ENCODE measurements at regions not wholly inside any gene's neighbourhood (a gene's known extent, or its start where the extent isn't known, plus 50 kb on each side); places are given as distances from the start of the nearest gene placed in this dataset.

DNA sequence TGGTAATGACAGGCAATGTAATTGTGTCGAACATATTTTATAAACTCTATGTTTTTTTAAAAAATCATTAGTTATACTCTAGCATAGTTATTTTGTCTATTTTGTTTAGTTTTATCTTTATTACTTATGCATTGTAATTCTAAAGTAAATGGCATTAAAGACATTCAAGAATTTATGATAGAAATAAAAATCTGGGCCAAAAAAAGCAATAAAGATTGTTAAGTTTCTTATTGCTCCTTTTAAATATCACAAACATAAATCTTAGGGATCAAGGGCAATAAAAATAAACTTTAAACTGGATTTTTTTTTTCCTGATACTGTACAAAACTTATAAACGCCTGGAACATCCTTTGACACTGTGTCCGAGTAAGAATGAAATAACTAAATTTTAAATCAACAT, 931.5 kb upstream of the EYS start:
- TF ChIP-seq POLR2A (IDR thresholded peaks at IDR 0.05; ENCODE audit: low read depth, low read length) (no peak), MYC (IDR thresholded peaks at IDR 0.05; ENCODE audit: low read depth, low read length) (no peak), JUN (IDR thresholded peaks at IDR 0.05; ENCODE audit: borderline replicate concordance, insufficient read depth, insufficient read length, low read depth) (no peak), GATA2 (IDR thresholded peaks at IDR 0.05; ENCODE audit: insufficient read depth, insufficient read length, low read depth, low read length) (no peak), POLR2AphosphoS5 (IDR thresholded peaks at IDR 0.05; ENCODE audit: insufficient read depth, low read depth, low read length) (no peak), EZH2 (IDR thresholded peaks at IDR 0.05; ENCODE audit: borderline replicate concordance, low read depth, low read length, severe bottlenecking) (no peak), FOS (IDR thresholded peaks at IDR 0.05; ENCODE audit: borderline replicate concordance, insufficient read depth, low read length) (no peak)
- TF ChIP-seq, protein P1, sequence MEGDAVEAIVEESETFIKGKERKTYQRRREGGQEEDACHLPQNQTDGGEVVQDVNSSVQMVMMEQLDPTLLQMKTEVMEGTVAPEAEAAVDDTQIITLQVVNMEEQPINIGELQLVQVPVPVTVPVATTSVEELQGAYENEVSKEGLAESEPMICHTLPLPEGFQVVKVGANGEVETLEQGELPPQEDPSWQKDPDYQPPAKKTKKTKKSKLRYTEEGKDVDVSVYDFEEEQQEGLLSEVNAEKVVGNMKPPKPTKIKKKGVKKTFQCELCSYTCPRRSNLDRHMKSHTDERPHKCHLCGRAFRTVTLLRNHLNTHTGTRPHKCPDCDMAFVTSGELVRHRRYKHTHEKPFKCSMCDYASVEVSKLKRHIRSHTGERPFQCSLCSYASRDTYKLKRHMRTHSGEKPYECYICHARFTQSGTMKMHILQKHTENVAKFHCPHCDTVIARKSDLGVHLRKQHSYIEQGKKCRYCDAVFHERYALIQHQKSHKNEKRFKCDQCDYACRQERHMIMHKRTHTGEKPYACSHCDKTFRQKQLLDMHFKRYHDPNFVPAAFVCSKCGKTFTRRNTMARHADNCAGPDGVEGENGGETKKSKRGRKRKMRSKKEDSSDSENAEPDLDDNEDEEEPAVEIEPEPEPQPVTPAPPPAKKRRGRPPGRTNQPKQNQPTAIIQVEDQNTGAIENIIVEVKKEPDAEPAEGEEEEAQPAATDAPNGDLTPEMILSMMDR (IDR thresholded peaks at IDR 0.05; ENCODE audit: extremely low read depth in 1 of 2, insufficient read depth in 1 of 2, low read depth in 1 of 2, low read length in 2 of 2): no peak
- TF ChIP-seq, protein P2, sequence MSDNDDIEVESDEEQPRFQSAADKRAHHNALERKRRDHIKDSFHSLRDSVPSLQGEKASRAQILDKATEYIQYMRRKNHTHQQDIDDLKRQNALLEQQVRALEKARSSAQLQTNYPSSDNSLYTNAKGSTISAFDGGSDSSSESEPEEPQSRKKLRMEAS (IDR thresholded peaks at IDR 0.05; ENCODE audit: insufficient read depth, insufficient read length): no peak
- Histone ChIP-seq H3K4me2 (ENCODE audit: insufficient read depth, low read length) (no peak overlapping the region), H3K4me3 (replicated peaks in 1 of 3; ENCODE audit: insufficient read depth in 1 of 3, low read depth in 1 of 3, low read length in 3 of 3) (no peak overlapping the region), H3K79me2 (ENCODE audit: control insufficient read depth, insufficient read depth, low read length) (no peaks in the 10 kb centered on the region), H2AFZ (ENCODE audit: low read depth, low read length) (no peak overlapping the region), H3K9me1 (replicated peaks; ENCODE audit: control insufficient read depth, extremely low read depth, insufficient read depth, low read length) (no peaks in the 10 kb centered on the region), H3K36me3 (ENCODE audit: control insufficient read depth in 2 of 2, extremely low read depth in 1 of 2, insufficient read depth in 2 of 2, low read length in 2 of 2) (no peaks in the 10 kb centered on the region), H3K4me1 (ENCODE audit: control insufficient read depth, extremely low read depth, insufficient read depth, low read length) (no peaks in the 10 kb centered on the region), H3K9me3 (replicated peaks; ENCODE audit: control insufficient read depth, insufficient read depth, low read length) (no peaks in the 10 kb centered on the region), H3K9ac (replicated peaks; ENCODE audit: extremely low read depth, insufficient read depth, low read length) (no peak overlapping the region), H4K20me1 (replicated peaks; ENCODE audit: control insufficient read depth, extremely low read depth, insufficient read depth, low read length) (no peaks in the 10 kb centered on the region), H3K27me3 (ENCODE audit: control insufficient read depth in 2 of 2, insufficient read depth in 2 of 2, low read length in 2 of 2) (no peaks in the 10 kb centered on the region), H3K27ac (ENCODE audit: insufficient read depth, low read depth, low read length) (no peak overlapping the region)
- dilution Hi-C loops (cut with MboI; ENCODE audit: extremely low pct_ligation_motif_present, low sequenced_read_pairs) (no loop called here), intact Hi-C loops (cut with micrococcal nuclease) (no loop called here)
- CTCF ChIA-PET: no interaction called here
- no peak for DNase-seq (ENCODE audit: low read depth, low spot score)
- BruUV-seq (replicated peaks): no TSS peak
- no peak for FAIRE-seq
- POLR2A ChIA-PET: no interaction called here

Measured in endothelial cell of umbilical vein (primary cell).